ENCODE measurements at regions not wholly inside any gene's neighbourhood (a gene's known extent, or its start where the extent isn't known, plus 50 kb on each side); places are given as distances from the start of the nearest gene placed in this dataset.

DNA sequence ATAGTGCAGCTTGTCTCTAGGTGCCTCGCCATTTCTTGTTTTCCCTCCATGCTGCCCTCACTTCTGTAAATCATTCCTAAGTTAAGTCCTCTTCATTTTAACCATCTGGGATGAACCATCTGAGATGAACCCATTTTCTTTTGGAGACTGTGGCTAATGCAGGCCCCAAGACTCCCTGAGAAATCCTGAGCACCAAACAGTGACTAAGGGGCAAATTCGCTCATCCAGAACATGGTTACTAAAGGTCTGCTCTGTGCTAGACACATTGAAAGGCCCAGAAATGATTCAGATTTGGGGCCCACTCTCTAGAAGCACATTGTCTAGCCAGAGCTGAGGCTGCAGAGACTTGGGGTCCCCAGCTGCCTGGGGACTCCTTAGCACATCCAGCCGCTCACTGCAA is 151.9 kb upstream of the CTTNBP2NL start:
- no TSS peak for BruUV-seq (replicated peaks)
- RAD21 ChIA-PET (ENCODE audit: unreplicated experiment) = no interaction called here
- intact Hi-C loops (cut with micrococcal nuclease; ENCODE audit: unreplicated experiment) = no loop called here

More for the DNA sequence above, 151.9 kb upstream of the CTTNBP2NL start:
- no peak for TF ChIP-seq CEBPZ (IDR thresholded peaks at IDR 0.05; ENCODE audit: low read depth, low read length)
- Histone ChIP-seq H3K36me3 (ENCODE audit: control insufficient read depth in 2 of 2, insufficient read depth in 2 of 2, low read length in 1 of 2) (no peaks in the 10 kb centered on the region), H3K27me3 (replicated peaks in 1 of 2; ENCODE audit: control insufficient read depth in 2 of 2, insufficient read depth in 2 of 2, low read length in 1 of 2) (peaks cover 0 to 3% of the 10 kb centered on the region in 2 experiments; a peak in 1 of 4 replicates), H3K27ac (ENCODE audit: control insufficient read depth, insufficient read depth) (no peak overlapping the region), H3K4me1 (ENCODE audit: control insufficient read depth, insufficient read depth, low read length) (no peaks in the 10 kb centered on the region), H3K9ac (ENCODE audit: control insufficient read depth, insufficient read depth, low read length) (no peak overlapping the region), H3K9me3 (replicated peaks; ENCODE audit: control insufficient read depth, insufficient read depth, low read length) (no peaks in the 10 kb centered on the region), H2AFZ (ENCODE audit: control insufficient read depth, low read depth, low read length) (no peak overlapping the region), H3K79me2 (ENCODE audit: control insufficient read depth, insufficient read depth, low read length) (no peaks in the 10 kb centered on the region), H4K20me1 (ENCODE audit: control insufficient read depth, insufficient read depth) (no peaks in the 10 kb centered on the region), H3K4me2 (ENCODE audit: control insufficient read depth, insufficient read depth) (no peak overlapping the region), H3K4me3 (no peak overlapping the region)
- in situ Hi-C loops (cut with MboI) = no loop called here
- 57% methylated on average over 3 of the region's 3 CpGs for WGBS (ENCODE audit: insufficient coverage, insufficient replicate concordance, low lambda C conversion rate, missing lambda C conversion rate)
- DNase-seq (ENCODE audit: low read depth, low spot score) (no peak), FAIRE-seq (no peak), ATAC-seq (no peak)
- ChIA-PET CTCF (no interaction called here), SMC1A (ENCODE audit: uncharacterized antibody, unreplicated experiment) (no interaction called here), POLR2A (no interaction called here)

Measured in GM12878 (cell line).